GM21717 (cell line): ENCODE measurements at regions not wholly inside any gene's neighbourhood (a gene's known extent, or its start where the extent isn't known, plus 50 kb on each side); places are given as distances from the start of the nearest gene placed in this dataset.
"Not testable (repeated sequence)": the region's sequence is repeated elsewhere in the genome, so short reads cannot be mapped to it uniquely, and the experiment has no call there.

Experiments used
- ATAC-seq: cut with Tn5 transposase; IDR thresholded peaks from one replicate; pipeline ENCODE4 v1.9.1; 2021; ENCODE audit warnings: mild to moderate bottlenecking, moderate library complexity; ENCODE audit not compliant: unreplicated experiment

- ATAC-seq: no peak
Observed at GRCh38 chr6:19210849-19211590, 626.1 kb upstream of the ID4 start.

- no peak for ATAC-seq
Observed at GRCh38 chr6:19214231-19214630, 622.9 kb upstream of the ID4 start.

- ATAC-seq: no peak
Observed at GRCh38 chr6:19219931-19220330, 617.2 kb upstream of the ID4 start.

- no peak for ATAC-seq
Observed at GRCh38 chr6:19231878-19232561, 605.1 kb upstream of the ID4 start.

GRCh38 chr6:19245656-19246055 lies 591.5 kb upstream of the ID4 start:
- no peak for ATAC-seq

- ATAC-seq: not testable (repeated sequence)
Observed at GRCh38 chr6:19247181-19247580, 590.0 kb upstream of the ID4 start.

- not testable (repeated sequence) for ATAC-seq
Observed at GRCh38 chr6:19256123-19256522, 581.0 kb upstream of the ID4 start.

- ATAC-seq: no peak
Observed at GRCh38 chr6:19261642-19262041, 575.5 kb upstream of the ID4 start.

- ATAC-seq: no peak
Observed at GRCh38 chr6:19268117-19268516, 569.1 kb upstream of the ID4 start.

- ATAC-seq: no peak
Observed at GRCh38 chr6:19268718-19269117, 568.5 kb upstream of the ID4 start.

GRCh38 chr6:19269341-19269898 lies 567.8 kb upstream of the ID4 start:
- no peak for ATAC-seq

GRCh38 chr6:19270616-19271015 lies 566.6 kb upstream of the ID4 start:
- no peak for ATAC-seq

- no peak for ATAC-seq
Observed at GRCh38 chr6:19279273-19279684, 557.9 kb upstream of the ID4 start.

GRCh38 chr6:19287928-19288327 lies 549.2 kb upstream of the ID4 start:
- no peak for ATAC-seq

- no peak for ATAC-seq
Observed at GRCh38 chr6:19289457-19289856, 547.7 kb upstream of the ID4 start.

- no peak for ATAC-seq
Observed at GRCh38 chr6:19297880-19298279, 539.3 kb upstream of the ID4 start.

- no peak for ATAC-seq
Observed at GRCh38 chr6:19298421-19298820, 538.7 kb upstream of the ID4 start.

GRCh38 chr6:19299129-19299528 lies 538.0 kb upstream of the ID4 start:
- no peak for ATAC-seq

GRCh38 chr6:19301980-19302379 lies 535.2 kb upstream of the ID4 start:
- ATAC-seq: no peak

GRCh38 chr6:19303383-19303782 lies 533.8 kb upstream of the ID4 start:
- ATAC-seq: no peak

GRCh38 chr6:19309661-19310060 lies 527.5 kb upstream of the ID4 start:
- ATAC-seq: no peak

GRCh38 chr6:19311786-19312185 lies 525.4 kb upstream of the ID4 start:
- no peak for ATAC-seq
